BE2C (cell line): ENCODE measurements at regions not wholly inside any gene's neighbourhood (a gene's known extent, or its start where the extent isn't known, plus 50 kb on each side); places are given as distances from the start of the nearest gene placed in this dataset.

Source experiments
- DNase-seq: peaks from one replicate; pipeline ENCODE4 v3.0.0-alpha.2; 2020
- H3K27me3 ChIP-seq: fragments of 250-450 bp; sonication (Bioruptor Pico); 2 replicates; pipeline ENCODE4 v1.5.1; 2020; ENCODE audit warnings: mild to moderate bottlenecking
- H3K36me3 ChIP-seq: fragments of 250-450 bp; sonication (Bioruptor Pico); 2 replicates; pipeline ENCODE4 v1.5.1; 2020; ENCODE audit warnings: mild to moderate bottlenecking
- H3K4me1 ChIP-seq: fragments of 250-450 bp; sonication (Bioruptor Pico); 2 replicates; pipeline ENCODE4 v1.5.1; 2020
- H3K4me3 ChIP-seq: 2 replicates; pipeline ENCODE4 v1.5.1; 2011; ENCODE audit warnings: low read depth, low read length
- H3K9me3 ChIP-seq: fragments of 250-450 bp; sonication (Bioruptor Pico); 2 replicates; pipeline ENCODE4 v1.5.1; 2020
- TF ChIP-seq, protein P1 (sequence below): IDR thresholded peaks from 2 replicates; pipeline ENCODE4 v1.5.1; 2012; ENCODE audit warnings: mild to moderate bottlenecking, low read depth, low read length

DNA sequence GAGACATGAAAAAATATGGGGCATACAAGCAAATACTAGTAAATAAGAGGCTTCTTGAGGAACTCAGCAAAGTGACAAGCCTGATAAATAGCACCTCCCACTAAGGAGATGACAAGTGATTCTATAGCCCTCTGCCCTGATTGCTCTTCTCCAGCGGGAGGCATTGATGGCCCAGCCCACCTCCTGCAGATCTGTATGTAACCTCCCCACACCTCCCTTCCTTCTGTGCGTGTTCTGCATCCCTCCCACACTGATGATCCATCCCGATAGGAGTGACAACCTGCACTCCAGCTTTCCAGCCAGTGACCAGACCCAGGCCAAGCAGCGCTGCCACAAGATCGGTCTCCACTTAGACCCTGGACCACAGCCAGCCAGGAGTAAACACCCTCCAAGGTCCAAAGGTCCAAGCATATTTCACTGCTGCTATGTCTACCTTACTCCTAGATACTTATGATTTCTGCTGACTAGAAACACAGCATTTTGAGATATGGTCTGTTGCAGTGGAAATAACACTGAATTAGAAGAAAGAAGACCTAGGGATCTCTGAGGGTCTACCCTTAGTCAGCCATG is 176.1 kb downstream of the BRINP2 start:
- no peak for DNase-seq
- Histone ChIP-seq H3K9me3 (no peaks in the 10 kb centered on the region; the same call in 1 of the 2 replicates), H3K27me3 (no peaks in the 10 kb centered on the region), H3K4me1 (no peaks in the 10 kb centered on the region), H3K36me3 (no peaks in the 10 kb centered on the region), H3K4me3 (no peak overlapping the region)
- TF ChIP-seq, protein P1, sequence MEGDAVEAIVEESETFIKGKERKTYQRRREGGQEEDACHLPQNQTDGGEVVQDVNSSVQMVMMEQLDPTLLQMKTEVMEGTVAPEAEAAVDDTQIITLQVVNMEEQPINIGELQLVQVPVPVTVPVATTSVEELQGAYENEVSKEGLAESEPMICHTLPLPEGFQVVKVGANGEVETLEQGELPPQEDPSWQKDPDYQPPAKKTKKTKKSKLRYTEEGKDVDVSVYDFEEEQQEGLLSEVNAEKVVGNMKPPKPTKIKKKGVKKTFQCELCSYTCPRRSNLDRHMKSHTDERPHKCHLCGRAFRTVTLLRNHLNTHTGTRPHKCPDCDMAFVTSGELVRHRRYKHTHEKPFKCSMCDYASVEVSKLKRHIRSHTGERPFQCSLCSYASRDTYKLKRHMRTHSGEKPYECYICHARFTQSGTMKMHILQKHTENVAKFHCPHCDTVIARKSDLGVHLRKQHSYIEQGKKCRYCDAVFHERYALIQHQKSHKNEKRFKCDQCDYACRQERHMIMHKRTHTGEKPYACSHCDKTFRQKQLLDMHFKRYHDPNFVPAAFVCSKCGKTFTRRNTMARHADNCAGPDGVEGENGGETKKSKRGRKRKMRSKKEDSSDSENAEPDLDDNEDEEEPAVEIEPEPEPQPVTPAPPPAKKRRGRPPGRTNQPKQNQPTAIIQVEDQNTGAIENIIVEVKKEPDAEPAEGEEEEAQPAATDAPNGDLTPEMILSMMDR, result no peak

DNA sequence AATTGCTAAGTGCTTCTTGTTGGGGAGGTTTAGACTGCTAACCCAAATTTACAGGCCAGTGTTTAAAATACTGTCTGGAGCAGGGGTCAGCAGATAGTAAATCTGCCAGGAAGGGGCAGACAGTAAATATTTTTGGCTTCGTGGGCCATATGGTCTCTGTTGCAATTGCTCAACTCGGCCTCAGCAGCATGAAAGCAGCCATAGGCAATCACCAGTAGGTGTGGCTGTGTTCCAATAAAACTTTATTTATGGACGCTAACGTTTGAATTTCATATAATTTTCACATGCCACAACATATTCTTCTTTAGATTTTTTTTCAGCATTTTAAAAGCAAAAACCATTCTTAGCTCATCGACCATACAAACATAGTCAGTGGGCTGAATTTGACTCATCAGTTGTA is 172.7 kb downstream of the BRINP2 start:
- Histone ChIP-seq H3K27me3 (no peaks in the 10 kb centered on the region), H3K9me3 (no peaks in the 10 kb centered on the region), H3K4me1 (no peaks in the 10 kb centered on the region), H3K36me3 (no peaks in the 10 kb centered on the region), H3K4me3 (no peak overlapping the region)
- TF ChIP-seq, protein P1, result no peak
- no peak for DNase-seq

DNA sequence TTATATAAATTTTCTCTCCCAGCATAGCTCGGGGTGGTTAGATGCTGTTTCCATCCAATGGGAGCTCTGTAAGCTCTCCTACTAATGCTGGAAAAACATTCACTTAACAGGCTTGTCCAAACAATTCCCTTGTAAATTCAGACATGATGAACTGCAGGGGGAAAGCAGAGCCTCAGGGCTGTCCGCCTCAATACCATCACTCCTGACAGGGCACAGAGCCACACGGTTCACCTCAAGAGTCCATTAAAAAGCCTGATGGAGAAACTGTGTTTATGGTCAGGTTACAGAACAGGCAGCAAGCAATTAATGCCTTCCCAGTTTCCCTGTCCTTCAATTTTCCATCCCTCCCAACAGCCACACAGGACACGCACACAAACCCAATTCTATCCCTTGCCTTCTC is 171.0 kb downstream of the BRINP2 start:
- no peak for DNase-seq
- Histone ChIP-seq H3K9me3 (no peaks in the 10 kb centered on the region), H3K36me3 (no peaks in the 10 kb centered on the region), H3K4me1 (no peaks in the 10 kb centered on the region), H3K4me3 (no peak overlapping the region), H3K27me3 (no peaks in the 10 kb centered on the region)
- TF ChIP-seq, protein P1, result no peak

DNA sequence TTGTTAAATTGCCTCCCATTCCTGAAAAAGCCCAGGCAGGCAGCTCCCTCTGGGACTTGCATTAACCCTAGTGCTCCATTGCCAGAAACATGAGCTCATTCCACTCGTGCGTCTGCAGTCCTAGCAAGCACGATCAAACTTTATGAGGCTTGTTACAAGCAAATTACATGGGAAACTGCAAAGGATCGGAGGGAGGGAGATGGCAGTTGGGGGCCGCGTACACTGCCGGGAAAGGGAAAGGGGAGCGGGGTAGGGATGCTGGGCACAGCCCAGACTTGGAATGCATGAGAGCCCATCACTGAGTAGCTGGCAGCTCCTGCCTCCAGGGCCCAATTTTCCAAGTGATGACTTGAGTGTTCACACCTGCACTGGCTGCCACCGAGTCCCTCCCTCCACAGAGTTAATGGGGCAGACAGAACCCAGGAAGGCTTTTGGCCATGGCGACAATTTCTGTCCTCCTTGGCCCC is 169.9 kb downstream of the BRINP2 start:
- Histone ChIP-seq H3K4me1 (no peaks in the 10 kb centered on the region), H3K36me3 (no peaks in the 10 kb centered on the region), H3K27me3 (no peaks in the 10 kb centered on the region), H3K9me3 (no peaks in the 10 kb centered on the region), H3K4me3 (no peak overlapping the region)
- DNase-seq, result no peak
- TF ChIP-seq, protein P1, result no peak

DNA sequence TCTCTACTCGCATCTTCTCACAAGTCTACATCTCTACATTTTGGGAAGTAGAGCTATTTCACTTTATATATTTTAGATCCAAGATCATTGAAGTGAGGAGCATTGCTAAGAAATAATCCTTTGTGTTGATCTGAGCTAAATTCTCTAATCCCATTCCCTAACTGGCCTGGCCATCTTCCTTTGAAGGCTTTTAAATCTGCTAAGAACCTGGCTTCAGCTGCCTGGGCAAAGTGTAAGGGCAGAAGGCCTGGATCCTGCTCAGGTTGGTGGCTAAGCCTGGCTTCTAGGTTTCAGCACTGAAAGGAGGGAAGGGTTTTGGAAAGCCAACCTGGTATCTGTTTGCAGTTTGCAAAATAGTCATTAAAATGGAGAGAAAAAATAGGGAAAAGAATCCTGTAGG is 167.6 kb downstream of the BRINP2 start:
- Histone ChIP-seq H3K4me1 (no peaks in the 10 kb centered on the region), H3K9me3 (no peaks in the 10 kb centered on the region)

DNA sequence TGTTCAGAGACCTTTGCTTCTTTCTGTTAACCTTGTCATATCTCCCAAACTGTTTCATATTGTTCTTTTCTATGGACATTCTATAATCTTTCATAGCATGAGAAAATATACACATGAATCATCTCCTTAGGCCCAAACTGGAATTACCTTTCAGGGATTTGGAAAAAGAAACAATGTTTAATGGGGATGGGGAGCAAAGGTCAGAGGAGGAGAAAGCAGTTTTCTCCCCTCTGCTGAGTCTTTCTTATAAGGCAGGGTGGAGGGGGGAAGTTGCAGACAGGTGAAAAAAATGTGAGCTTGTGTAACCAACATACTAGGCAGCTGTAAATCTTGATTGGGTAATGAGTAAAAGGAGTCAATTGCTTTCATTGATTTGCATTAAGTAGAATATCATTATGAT is 164.1 kb downstream of the BRINP2 start:
- Histone ChIP-seq H3K4me3 (no peak overlapping the region), H3K27me3 (no peaks in the 10 kb centered on the region), H3K9me3 (no peaks in the 10 kb centered on the region), H3K36me3 (no peaks in the 10 kb centered on the region), H3K4me1 (no peaks in the 10 kb centered on the region)
- no peak for DNase-seq
- TF ChIP-seq, protein P1, result no peak

More for the DNA sequence above, 167.6 kb downstream of the BRINP2 start:
- Histone ChIP-seq H3K36me3 (no peaks in the 10 kb centered on the region), H3K4me3 (no peak overlapping the region), H3K27me3 (no peaks in the 10 kb centered on the region)
- TF ChIP-seq, protein P1, result no peak
- no peak for DNase-seq
